ENCODE measurements at regions not wholly inside any gene's neighbourhood (a gene's known extent, or its start where the extent isn't known, plus 50 kb on each side); places are given as distances from the start of the nearest gene placed in this dataset.

DNA sequence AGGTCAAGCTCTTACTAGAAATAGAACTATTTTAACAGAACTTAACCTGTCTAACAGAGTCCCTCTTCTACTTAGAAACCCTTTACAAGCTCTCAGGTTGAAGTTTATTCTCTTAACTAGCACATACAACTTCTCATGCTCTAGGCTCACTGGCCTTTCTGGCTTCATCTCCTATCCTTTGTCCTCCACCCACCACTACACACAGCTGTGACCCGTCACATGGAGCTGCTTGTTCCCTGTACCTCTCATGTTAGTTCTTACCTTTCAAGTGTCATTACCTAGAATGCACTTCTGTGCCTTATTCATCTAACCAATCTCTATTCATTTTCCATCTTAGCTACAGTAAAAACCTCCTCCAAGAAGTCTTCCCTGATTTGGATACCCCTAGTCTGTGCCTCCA lies 89.4 kb upstream of the APC start:
- DNase-seq (ENCODE audit: low read depth in 2 of 3, low spot score in 2 of 3), result no peak

DNA sequence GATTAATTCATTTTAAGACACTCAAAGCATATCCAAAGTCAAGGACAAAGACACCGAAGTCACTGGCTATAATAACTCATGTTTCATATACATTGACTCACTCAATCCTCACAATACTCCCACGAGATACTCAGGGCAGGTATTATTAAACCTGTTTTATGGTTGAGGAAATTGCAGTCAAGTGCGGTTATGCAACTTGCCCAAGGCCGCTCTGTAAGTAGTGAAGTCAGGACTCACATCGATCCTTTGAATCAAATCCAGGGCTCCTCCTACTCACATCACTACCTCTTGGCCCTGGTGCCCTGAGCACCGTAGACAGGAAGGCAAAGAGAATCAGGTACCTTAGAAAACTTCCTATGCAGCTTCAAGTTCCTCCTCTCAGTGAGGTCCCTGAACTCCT lies 87.8 kb upstream of the APC start:
- no peak for DNase-seq (ENCODE audit: low read depth in 2 of 3, low spot score in 2 of 3)

DNA sequence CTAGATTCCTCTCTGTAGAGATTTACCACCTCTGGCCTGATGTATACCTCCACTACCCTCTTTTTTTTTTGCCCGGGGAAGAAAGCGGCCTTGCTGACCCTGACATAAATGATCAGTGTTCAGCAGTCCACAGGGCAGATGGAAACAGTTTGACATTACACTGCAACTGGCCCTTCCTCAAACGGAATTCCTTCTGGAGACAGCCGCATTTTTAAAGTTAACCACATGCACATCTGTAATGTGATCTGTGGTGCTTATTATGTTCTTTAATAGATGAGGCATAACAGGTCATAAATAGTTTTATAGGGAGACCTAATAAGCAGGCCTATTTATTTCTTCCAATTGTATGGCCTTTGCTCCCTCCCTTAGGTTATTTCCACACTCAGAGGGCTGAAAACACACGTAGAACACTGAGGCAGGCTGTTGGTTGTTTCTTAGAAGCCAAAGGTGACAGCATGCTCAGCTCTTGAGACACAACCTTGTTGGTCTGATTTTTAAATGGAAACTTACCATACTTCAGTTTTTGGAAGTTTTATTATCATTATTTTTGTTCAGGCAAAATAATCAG lies 84.0 kb upstream of the APC start:
- no peak for DNase-seq (ENCODE audit: low read depth in 2 of 3, low spot score in 2 of 3)

DNA sequence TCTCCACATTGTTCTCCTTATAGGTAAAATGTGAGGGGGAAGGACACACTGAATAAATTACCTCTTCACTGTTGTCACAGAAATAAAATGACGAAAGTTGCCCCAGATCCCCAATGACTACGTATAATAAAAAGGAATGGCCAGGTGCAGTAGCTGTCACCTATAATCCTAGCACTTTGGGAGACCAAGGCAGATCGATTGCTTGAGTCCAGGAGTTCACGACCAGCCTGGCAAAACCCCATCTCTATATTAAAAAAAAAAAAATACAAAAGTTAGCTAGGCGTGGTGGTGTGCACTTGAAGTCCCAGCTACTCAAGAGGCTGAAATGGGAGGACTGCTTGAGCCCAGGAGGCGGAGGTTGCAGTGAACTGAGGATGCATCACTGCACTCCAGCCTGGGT lies 82.2 kb upstream of the APC start:
- no peak for DNase-seq (ENCODE audit: low read depth in 2 of 3, low spot score in 2 of 3)

DNA sequence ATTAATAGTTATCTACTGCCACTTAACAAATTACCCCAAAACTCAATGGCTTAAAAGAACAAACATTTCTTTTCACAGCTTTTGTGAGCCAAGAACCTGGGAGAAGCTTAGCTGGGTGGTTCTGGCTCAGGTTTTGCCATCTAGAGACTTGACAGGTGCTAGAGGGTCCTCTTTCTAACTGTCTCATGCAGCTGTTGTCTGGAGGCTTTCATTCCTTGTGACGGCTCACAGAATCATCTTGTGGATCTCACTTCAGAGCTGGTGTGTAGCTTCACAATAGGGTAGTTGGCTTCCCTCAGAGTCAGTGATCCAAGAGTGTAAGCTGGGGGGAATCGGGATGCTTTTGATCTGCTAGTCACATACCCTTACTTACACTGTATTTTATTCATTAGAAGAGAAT lies 81.2 kb upstream of the APC start:
- no peak for DNase-seq (ENCODE audit: low read depth in 2 of 3, low spot score in 2 of 3)

DNA sequence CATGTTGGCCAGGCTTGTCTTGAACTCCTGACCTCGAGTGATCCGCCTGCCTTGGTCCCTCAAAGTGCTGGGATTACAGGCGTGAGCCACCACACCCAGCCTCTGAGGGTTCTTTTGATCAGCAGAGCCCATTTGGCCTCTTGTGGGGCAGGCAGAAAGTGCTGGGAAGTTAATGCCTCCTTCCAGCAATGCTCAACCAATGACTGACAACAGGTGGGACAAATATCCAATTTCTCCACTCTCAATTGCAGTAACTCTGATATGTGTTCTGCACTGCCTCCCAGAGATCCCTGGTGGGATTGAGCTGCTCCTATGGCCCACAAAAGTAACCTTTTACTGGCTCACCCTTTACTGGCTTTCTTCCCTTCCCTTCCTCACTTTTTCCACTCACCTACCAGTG lies 79.9 kb upstream of the APC start:
- no peak for DNase-seq (ENCODE audit: low read depth in 2 of 3, low spot score in 2 of 3)

DNA sequence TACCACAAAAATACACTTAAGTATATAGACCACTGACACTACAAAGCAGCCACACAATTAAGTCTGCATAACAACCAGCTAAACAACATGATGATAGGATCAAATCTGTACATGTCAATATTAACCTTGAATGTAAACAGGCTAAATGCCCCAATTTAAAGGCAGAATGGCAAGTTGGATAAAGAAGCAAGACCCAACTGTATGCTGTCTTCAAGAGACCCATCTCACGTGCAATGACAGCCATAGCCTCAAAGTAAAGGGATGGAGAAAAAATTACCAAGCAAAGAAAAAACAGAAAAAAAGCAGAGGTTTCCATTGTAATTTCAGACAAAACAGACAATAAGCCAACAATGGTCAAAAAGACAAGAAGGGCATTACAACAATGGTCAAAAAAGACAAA lies 77.3 kb upstream of the APC start:
- no peak for DNase-seq (ENCODE audit: low read depth in 2 of 3, low spot score in 2 of 3)

DNA sequence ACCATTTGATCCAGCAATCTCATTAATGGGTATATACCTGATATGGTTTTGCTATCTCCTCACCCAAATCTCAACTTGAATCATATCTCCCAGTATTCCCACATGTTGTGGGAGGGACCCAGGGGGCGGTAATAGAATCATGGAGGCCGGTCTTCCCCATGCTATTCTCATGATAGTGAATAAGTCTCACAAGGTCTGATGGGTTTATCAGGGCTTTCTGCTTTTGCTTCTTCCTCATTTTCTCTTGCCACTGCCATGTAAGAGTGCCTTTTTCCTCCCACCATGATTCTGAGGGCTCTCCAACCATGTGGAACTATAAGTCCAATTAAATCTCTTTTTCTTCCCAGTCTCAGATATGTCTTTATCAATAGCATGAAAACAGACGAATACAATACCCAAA lies 74.5 kb upstream of the APC start:
- no peak for DNase-seq (ENCODE audit: low read depth in 2 of 3, low spot score in 2 of 3)

DNA sequence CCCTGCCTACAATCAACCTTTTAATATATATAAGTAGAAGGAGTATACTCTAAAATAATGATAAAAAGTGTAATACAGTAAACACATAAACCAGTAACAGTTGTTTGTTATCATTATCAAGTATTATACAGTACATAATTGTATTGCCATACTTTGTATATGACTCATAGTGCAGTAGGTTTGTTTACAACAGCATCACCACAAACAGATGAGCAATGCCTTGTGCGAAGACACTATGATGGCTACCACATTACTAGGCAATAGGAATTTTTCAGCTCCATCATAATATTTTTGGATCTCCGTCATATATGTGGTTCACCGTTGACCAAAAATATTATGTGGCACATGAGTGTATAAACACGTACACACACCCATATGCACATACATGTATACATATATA lies 69.7 kb upstream of the APC start:
- no peak for DNase-seq (ENCODE audit: low read depth in 2 of 3, low spot score in 2 of 3)

DNA sequence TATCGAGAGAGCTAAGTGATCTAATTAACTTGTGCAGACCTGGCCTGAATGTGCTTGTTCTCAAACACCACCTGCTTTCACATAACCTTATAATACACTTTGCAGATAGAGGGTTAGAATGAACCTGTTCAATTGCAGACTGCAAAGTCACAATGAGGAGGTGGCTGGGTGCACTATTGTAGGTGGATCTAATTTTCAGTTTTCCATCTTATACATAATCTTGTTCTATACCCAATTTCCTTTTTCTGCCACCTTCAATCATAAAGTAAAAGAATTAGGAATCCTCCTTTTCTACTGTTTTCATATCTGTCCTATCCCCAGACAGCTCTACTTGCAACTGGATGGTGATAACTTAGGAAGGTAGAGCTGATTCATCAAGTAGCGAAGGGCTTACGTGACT lies 68.8 kb upstream of the APC start:
- DNase-seq (ENCODE audit: low read depth in 2 of 3, low spot score in 2 of 3), result no peak

DNA sequence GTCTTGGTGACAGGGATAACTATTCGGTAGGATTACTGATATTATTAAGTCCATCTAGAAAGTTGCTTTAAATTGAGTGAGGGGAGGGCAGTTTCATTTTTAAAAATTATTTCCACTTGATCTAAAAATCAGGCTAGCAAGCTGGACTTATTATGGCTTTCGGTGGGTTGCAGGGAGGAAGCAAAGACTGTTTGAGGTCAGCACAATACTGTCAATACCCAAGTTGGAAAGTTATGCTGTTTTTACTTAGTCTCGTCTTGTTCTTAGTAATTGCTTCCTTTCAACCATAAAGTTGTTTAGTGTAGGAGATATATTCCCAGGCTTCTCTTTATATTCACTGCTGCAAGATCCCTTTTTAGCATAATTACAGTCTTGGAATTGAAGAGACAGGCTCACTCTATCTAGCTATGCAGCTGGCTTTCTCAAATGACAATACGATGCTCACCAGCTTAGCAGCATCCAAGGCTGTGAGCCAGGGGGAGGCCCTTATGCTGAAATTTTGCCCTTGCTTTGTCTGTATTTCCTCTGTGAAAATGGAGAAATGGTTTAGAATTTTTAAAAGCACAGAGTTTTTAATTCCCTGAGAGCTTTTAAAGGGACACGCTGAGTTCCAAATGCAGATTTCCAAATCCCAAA lies 68.2 kb upstream of the APC start:
- no peak for DNase-seq (ENCODE audit: low read depth in 2 of 3, low spot score in 2 of 3)

DNA sequence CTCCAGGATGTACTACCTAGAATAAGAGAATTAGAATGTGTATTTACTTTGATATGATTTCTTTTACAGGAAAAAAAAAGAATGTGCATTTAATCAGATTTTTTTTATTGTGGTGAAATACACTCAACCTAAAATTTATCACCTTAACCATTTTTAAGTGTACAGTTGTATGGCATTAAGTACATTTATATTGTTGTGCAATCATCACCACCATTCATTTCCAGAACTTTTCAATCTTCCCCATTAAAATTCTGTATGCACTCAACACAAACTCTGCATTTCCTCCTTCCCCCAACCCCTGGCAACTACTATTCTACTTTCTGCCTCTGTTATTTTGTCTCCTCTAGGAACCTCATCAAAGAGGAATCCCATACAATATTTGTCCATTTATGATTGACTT lies 66.0 kb upstream of the APC start:
- DNase-seq (ENCODE audit: low read depth in 2 of 3, low spot score in 2 of 3), result no peak

DNA sequence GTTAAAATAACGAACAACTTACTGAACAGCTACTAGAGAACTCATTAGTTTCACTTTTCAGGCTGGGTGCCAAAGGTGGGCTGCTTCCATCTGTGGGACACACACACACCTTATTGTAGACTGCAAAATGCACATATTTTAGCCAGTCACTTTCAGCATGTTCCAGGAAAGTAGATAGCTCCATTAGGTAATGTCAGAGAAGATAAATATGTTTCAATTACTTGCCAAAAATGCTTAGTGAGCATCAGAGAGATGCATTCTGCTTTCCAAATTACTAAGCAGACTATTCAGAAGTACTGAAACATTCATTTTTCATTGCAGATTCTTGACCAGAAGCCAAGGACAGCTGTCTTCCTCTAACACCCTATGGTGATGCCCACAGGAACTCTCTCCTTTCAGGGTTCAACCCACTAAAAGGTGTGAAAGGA lies 56.2 kb upstream of the APC start:
- no peak for DNase-seq (ENCODE audit: low read depth in 2 of 3, low spot score in 2 of 3)

DNA sequence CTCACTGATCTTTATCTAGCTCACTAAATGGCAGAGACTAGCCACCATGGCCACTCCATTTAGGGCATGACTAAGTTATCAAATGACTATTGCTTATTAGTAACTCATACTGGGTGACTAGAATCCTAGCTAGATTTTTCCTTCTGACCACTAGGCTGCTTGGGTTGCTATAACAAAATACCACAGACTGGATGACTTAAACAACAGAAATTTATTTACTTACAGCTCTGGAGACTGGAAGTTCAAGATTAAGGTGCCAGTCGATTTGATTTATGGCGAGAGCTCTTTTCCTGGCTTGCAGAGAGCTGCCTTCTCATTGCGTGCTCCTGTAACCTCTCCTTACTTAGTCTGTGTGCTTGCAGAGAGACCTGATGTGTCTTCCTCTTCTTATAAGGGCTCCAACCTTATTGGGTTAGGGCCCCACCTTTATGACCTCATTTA lies 55.0 kb upstream of the APC start:
- DNase-seq (ENCODE audit: low read depth in 2 of 3, low spot score in 2 of 3), result no peak

DNA sequence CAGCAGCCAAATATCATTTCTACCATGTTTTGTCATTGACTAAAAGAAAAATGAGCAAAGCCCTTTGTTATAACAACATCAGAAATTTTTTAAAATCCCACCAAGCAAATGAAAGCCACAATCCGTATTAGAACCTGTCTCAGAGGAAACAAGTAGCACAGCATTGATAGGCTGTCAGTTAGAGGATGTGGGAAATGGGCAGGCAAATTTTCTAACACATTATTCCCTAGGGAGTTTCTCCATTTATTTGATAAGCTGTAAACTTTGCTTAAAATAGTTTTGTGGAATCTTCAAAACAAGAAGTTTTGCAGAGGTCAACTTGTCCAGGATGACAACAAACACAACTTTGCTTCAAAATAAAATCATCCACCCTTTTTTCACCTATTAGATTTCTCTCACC lies 53.6 kb upstream of the APC start:
- no peak for DNase-seq (ENCODE audit: low read depth in 2 of 3, low spot score in 2 of 3)

DNA sequence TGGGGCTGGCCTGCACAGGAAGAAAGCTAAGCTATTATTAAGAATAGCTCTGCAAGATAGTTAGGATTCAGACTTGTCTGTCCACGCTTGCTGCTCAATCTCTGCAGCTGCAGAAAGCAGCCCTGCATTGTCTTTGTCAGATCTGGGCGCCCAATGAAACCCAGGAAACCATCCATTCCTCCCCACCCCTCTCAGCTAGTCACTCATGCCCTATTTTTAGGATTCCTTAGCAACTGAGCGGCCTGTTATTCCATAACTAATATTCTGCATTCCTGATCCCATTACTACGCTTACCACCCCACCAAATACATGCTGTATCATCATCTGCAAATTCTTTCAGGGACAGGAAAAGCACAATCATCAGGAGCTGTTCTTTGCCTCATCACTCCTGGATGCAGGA lies 52.9 kb upstream of the APC start:
- DNase-seq (ENCODE audit: low read depth in 2 of 3, low spot score in 2 of 3), result no peak

DNA sequence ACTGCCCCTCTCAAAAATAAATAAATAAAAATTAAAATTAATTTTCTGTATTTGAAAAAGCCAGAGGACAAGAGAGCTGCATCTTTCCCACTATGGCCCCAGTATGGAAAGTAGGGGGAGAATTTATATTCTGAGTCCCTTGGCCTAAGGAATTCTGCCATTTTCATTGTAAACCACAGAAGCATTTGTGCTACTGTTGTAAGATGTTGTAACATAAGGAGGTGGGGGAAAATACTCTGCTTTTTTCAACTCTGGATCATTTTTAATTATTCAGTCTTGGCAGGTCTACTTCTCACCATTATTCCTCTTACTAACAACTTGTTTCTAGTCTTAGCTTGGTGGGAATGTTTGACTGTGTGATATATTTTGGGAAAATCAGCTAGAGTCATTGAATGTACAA lies 52.3 kb upstream of the APC start:
- no peak for DNase-seq (ENCODE audit: low read depth in 2 of 3, low spot score in 2 of 3)

DNA sequence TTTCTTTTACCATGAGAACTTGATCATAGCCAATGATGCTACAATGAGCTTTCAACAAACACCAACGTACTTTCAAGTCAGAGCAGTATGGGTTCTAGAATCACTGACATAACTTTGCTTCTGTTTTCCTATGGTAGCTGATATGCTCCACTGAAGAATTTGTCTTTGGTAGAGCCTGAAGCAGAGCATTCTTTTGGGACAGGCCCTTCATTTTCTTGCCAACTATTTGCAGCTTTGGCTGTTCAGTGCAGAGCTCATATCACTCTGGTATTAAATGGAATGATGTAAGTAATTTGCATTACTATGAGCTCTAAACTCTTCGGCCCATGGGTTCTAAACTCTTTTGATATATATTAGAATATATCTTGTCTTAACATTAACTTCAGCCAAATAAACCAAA lies 51.8 kb upstream of the APC start:
- DNase-seq (ENCODE audit: low read depth in 2 of 3, low spot score in 2 of 3), result no peak

DNA sequence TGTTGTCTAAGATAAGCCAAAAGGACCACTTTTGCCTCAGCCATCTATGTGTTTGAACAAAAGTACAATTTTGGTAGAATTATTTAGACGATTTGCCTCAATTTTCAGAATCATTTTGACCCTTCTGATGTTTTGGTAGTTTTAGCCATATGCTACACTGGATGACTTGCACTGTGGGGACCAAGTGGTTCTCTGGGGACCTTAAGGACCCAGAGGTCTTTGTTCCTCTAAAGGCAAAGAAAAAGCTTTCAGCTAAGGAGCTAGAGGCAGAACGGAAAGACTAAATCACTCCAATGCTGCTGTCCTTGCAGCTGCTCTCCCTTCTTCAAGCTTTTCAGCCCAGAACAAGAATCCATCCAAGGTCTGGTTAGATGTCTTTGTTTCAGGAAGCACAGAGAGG lies 51.0 kb upstream of the APC start:
- DNase-seq (ENCODE audit: low read depth in 2 of 3, low spot score in 2 of 3), result no peak

DNA sequence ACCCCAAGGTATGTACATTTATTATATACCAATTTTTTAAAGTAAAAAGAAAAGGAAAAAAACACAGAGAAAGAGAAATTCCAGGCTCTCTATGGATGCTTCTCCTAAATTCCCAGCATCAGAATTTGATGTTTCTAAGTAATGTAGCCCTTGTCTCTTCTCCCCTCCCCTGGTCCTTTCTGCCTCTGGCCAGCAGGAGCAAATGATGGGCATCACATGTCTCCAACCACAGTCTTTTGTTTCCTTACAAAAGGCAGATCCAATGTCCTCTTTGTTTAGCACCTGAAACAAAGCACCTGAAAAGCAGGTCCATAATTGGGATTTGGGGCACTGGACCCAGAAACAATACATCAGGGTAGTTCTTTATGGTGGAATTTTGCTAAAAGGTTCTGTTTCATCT lies 50.4 kb upstream of the APC start:
- DNase-seq (ENCODE audit: low read depth in 2 of 3, low spot score in 2 of 3), result no peak
